GM19023 (cell line): ENCODE measurements at regions not wholly inside any gene's neighbourhood (a gene's known extent, or its start where the extent isn't known, plus 50 kb on each side); places are given as distances from the start of the nearest gene placed in this dataset.

Source experiments
- ATAC-seq: cut with Tn5 transposase; IDR thresholded peaks from one replicate; pipeline ENCODE4 v1.9.1; 2021; ENCODE audit warnings: mild to moderate bottlenecking, moderate library complexity; ENCODE audit not compliant: unreplicated experiment

- no peak for ATAC-seq
Observed at GRCh38 chr17:69943058-69943457, 132.0 kb upstream of the KCNJ16 start.

GRCh38 chr17:69944406-69944805 lies 130.6 kb upstream of the KCNJ16 start:
- no peak for ATAC-seq

- no peak for ATAC-seq
Observed at GRCh38 chr17:69945698-69946185, 129.3 kb upstream of the KCNJ16 start.

GRCh38 chr17:69947027-69947759 lies 127.8 kb upstream of the KCNJ16 start:
- no peak for ATAC-seq

- ATAC-seq, result no peak
Observed at GRCh38 chr17:69948406-69948805, 126.6 kb upstream of the KCNJ16 start.

- ATAC-seq, result no peak
Observed at GRCh38 chr17:69949496-69949895, 125.5 kb upstream of the KCNJ16 start.

- no peak for ATAC-seq
Observed at GRCh38 chr17:69949973-69950695, 124.9 kb upstream of the KCNJ16 start.

GRCh38 chr17:69950701-69951418 lies 124.2 kb upstream of the KCNJ16 start:
- ATAC-seq, result no peak

- ATAC-seq, result no peak
Observed at GRCh38 chr17:69954241-69954925, 120.6 kb upstream of the KCNJ16 start.

- ATAC-seq, result no peak
Observed at GRCh38 chr17:69958063-69958462, 117.0 kb upstream of the KCNJ16 start.

- no peak for ATAC-seq
Observed at GRCh38 chr17:69959283-69959682, 115.7 kb upstream of the KCNJ16 start.

GRCh38 chr17:69960755-69961154 lies 114.3 kb upstream of the KCNJ16 start:
- no peak for ATAC-seq

- ATAC-seq, result no peak
Observed at GRCh38 chr17:69961501-69962145, 113.4 kb upstream of the KCNJ16 start.

- no peak for ATAC-seq
Observed at GRCh38 chr17:69962436-69962995, 112.5 kb upstream of the KCNJ16 start.

- ATAC-seq, result no peak
Observed at GRCh38 chr17:69967910-69968411, 107.1 kb upstream of the KCNJ16 start.

GRCh38 chr17:69969897-69970296 lies 105.1 kb upstream of the KCNJ16 start:
- no peak for ATAC-seq

- no peak for ATAC-seq
Observed at GRCh38 chr17:69972251-69972650, 102.8 kb upstream of the KCNJ16 start.

- no peak for ATAC-seq
Observed at GRCh38 chr17:69975808-69976207, 99.2 kb upstream of the KCNJ16 start.

- no peak for ATAC-seq
Observed at GRCh38 chr17:69978056-69978646, 96.9 kb upstream of the KCNJ16 start.

GRCh38 chr17:69981441-69981840 lies 93.6 kb upstream of the KCNJ16 start:
- ATAC-seq, result no peak
